ENCODE measurements at regions not wholly inside any gene's neighbourhood (a gene's known extent, or its start where the extent isn't known, plus 50 kb on each side); places are given as distances from the start of the nearest gene placed in this dataset.

GRCh38 chr18:40939656-40940515, 1015.1 kb upstream of the PIK3C3 start:
- no peak for DNase-seq (ENCODE audit: low read depth)

- DNase-seq (ENCODE audit: low read depth): no peak
These were observed 1016.4 kb upstream of the PIK3C3 start for GRCh38 chr18:40938615-40939014.

GRCh38 chr18:40937386-40937785, 1017.6 kb upstream of the PIK3C3 start:
- DNase-seq (ENCODE audit: low read depth): no peak

GRCh38 chr18:40935423-40935822, 1019.6 kb upstream of the PIK3C3 start:
- DNase-seq (ENCODE audit: low read depth): no peak

- DNase-seq (ENCODE audit: low read depth): no peak
These were observed 1022.2 kb upstream of the PIK3C3 start for GRCh38 chr18:40932862-40933261.

- no peak for DNase-seq (ENCODE audit: low read depth)
These were observed 1024.7 kb upstream of the PIK3C3 start for GRCh38 chr18:40930211-40930882.

GRCh38 chr18:40929399-40929798, 1025.6 kb upstream of the PIK3C3 start:
- DNase-seq (ENCODE audit: low read depth): no peak

- DNase-seq (ENCODE audit: low read depth): no peak
These were observed 1028.4 kb upstream of the PIK3C3 start for GRCh38 chr18:40926679-40927078.

- DNase-seq (ENCODE audit: low read depth): no peak
These were observed 1029.9 kb upstream of the PIK3C3 start for GRCh38 chr18:40925071-40925541.

GRCh38 chr18:40921845-40922629, 1033.0 kb upstream of the PIK3C3 start:
- DNase-seq (ENCODE audit: low read depth): no peak

- DNase-seq (ENCODE audit: low read depth): no peak
These were observed 1038.0 kb upstream of the PIK3C3 start for GRCh38 chr18:40917056-40917455.

GRCh38 chr18:40915724-40916123, 1039.3 kb upstream of the PIK3C3 start:
- no peak for DNase-seq (ENCODE audit: low read depth)

GRCh38 chr18:40911582-40912254, 1043.3 kb upstream of the PIK3C3 start:
- DNase-seq (ENCODE audit: low read depth): no peak

GRCh38 chr18:40911041-40911440, 1044.0 kb upstream of the PIK3C3 start:
- no peak for DNase-seq (ENCODE audit: low read depth)

- no peak for DNase-seq (ENCODE audit: low read depth)
These were observed 1047.2 kb upstream of the PIK3C3 start for GRCh38 chr18:40907842-40908241.

- DNase-seq (ENCODE audit: low read depth): no peak
These were observed 1050.7 kb upstream of the PIK3C3 start for GRCh38 chr18:40904295-40904694.

- DNase-seq (ENCODE audit: low read depth): no peak
These were observed 1052.6 kb upstream of the PIK3C3 start for GRCh38 chr18:40902436-40902835.

GRCh38 chr18:40897884-40898283, 1057.2 kb upstream of the PIK3C3 start:
- no peak for DNase-seq (ENCODE audit: low read depth)

- no peak for DNase-seq (ENCODE audit: low read depth)
These were observed 1071.8 kb upstream of the PIK3C3 start for GRCh38 chr18:40883271-40883670.

GRCh38 chr18:40882468-40882867, 1072.6 kb upstream of the PIK3C3 start:
- DNase-seq (ENCODE audit: low read depth): no peak

- DNase-seq (ENCODE audit: low read depth): no peak
These were observed 1076.7 kb upstream of the PIK3C3 start for GRCh38 chr18:40878371-40878770.

GRCh38 chr18:40877096-40877495, 1077.9 kb upstream of the PIK3C3 start:
- DNase-seq (ENCODE audit: low read depth): no peak

Measured in T-helper 22 cell (primary cell).